GM18868 (cell line): ENCODE measurements at regions not wholly inside any gene's neighbourhood (a gene's known extent, or its start where the extent isn't known, plus 50 kb on each side); places are given as distances from the start of the nearest gene placed in this dataset.
"Not testable (repeated sequence)": the region's sequence is repeated elsewhere in the genome, so short reads cannot be mapped to it uniquely, and the experiment has no call there.

Experiments
- ATAC-seq: cut with Tn5 transposase; IDR thresholded peaks from one replicate; pipeline ENCODE4 v1.9.1; 2021; ENCODE audit warnings: mild to moderate bottlenecking, moderate library complexity; ENCODE audit not compliant: unreplicated experiment

DNA sequence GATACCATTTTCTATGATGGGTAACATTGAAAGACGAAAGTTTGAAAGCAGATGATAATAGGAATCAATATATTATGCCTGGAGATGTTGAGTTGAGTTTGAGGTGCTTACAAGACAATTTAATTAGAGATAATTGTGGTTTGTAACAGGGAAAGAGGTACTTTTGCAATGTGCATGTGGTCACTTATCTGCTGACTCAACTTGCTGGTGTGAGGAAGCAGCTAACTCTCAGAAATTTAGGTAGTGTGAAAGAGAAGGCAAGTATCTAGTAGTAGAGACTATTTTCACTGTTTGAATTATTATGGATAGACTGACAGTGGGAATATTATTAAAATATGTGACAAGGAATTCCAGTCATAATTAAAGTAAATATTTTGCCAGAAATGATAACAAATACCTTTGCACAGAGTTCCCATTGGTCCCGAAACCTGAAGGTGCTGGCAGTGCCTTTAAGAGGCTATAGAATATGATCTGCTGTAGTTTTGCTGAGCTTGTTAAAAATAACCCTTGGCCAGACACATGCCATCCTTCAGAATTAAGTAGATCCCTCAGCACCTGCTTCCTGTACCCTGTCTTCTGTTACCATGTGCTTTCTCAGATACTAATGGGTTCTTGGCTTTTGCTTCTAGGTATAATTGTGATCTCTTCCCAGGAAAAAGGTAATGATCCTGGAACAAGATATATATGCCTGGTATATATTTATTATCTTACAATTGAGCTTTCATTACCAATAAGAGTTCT, 315.9 kb downstream of the BCHE start:
- no peak for ATAC-seq

- ATAC-seq = no peak
These were observed 317.5 kb downstream of the BCHE start for GRCh38 chr3:165519687-165520086.

DNA sequence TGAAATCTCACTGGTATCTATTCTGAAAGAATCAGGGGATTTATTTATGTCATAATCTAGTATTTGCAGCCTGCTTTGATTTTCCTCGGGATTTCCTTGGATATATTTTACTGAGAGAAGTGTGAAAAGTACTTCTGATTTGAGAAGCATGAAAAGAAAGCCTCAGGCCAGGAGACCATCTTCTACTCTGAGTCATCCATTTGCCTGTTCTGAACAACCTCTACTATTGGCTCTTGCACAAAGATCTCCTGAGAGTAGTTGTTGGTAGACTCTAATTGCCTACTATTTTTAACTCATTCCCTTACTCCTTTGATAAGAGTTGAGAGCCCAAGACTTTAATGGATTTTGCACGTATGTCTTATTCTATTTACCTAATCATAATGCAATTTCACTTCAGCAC, 318.9 kb downstream of the BCHE start:
- no peak for ATAC-seq

DNA sequence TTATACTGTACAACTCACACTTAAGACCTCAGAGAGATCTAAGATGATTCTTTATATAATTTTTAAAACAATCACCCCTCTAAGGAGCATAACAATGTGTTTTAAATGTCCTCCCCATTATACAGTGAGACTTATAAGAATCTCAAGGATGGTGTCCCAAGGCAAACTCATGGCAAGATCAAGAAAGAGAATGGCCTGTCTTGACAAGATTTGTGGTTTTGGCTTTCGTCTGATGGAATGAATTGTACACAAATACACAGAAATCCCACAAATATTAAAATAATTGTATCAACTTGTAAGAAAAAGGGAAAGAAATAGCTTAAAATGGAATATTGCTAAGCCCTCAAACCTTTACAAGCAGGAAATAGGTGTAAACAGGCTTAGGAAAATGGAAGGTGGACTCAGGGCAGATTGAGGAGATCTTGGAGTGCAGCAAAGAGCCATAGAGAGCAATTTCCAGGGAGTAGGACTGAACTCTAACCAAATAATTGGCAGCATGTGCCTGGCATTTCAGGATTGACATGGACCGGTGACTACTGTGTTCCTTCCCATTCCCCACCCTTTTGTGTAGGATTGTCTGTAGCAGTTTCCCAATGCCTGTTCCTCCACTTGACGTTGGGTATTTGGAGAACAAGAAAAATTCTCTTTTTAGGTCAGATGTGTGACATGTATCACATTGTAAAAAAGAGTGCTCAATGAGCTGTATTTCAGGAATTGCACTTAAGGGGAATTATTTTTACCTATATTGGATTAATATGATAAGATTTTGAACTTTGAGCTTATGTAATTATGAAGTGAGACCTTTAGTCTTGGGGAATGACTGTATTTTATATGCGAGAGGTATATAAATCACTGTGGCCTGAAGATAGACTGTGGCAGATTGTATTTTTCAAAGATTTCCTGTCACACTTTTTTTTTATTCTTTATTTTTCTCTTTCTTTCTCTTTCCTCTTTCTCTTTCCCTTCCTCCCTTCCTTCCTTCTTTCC, 317.8 kb upstream of the SLITRK3 start:
- ATAC-seq = no peak

DNA sequence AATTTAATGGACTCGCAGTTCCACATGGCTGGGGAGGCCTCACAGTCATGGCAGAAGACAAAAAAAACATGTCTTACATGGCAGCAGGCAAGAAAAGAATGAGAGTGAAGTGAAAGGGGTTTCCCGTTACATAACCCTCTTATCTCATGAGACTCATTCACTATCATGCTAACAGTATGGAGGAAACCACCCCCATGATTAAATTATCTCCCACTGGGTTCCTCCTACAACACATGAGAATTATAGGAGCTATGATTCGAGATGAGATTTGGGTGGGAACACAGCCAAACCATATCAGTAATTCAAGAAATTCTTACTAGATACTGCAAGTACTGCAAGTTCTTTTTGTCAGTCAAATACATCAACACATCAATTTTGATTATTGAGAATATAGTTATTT, 311.4 kb upstream of the SLITRK3 start:
- no peak for ATAC-seq

GRCh38 chr3:165507060-165507459, 310.9 kb upstream of the SLITRK3 start:
- no peak for ATAC-seq

DNA sequence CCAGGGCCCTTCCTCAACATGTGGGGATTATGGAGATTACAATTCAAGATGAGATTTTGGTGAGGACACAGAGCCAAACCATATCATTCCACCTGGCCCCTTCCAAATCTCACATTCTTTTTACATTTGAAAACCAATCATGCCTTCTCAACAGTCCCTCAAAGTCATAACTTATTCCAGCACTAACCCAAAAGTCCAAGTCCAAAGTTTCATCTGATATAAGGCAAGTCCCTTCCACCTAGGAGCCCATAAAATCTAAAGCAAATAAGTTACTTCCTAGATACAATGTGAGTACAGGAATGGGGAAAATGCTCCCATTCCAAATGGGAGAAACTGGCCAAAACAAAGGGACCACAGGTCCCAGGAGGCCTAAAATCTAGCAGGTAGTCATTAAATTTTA, 309.5 kb upstream of the SLITRK3 start:
- no peak for ATAC-seq

GRCh38 chr3:165504554-165504953, 308.4 kb upstream of the SLITRK3 start:
- no peak for ATAC-seq

DNA sequence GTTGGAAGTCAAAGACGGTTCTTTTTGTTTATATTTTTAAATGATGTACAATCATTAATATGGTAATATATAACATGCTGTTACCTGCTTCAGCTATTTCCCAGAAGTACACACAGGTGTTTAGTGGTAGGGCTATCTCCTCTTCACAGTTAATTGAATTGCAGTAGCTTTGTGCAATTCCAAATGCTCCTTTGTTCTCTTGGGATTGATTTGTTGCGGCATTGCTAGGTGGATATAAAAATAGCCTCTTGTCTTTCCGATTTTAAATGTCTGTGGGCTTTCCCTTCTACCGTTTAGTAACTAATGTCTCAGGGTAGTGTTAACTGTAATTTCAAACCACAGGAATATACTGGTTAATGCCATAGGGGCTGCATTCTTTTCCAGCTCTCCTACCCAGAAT, 307.6 kb upstream of the SLITRK3 start:
- ATAC-seq = no peak

GRCh38 chr3:165503346-165503745, 307.2 kb upstream of the SLITRK3 start:
- no peak for ATAC-seq

GRCh38 chr3:165502707-165503106, 306.5 kb upstream of the SLITRK3 start:
- no peak for ATAC-seq

GRCh38 chr3:165498742-165499141, 302.6 kb upstream of the SLITRK3 start:
- ATAC-seq = not testable (repeated sequence)

DNA sequence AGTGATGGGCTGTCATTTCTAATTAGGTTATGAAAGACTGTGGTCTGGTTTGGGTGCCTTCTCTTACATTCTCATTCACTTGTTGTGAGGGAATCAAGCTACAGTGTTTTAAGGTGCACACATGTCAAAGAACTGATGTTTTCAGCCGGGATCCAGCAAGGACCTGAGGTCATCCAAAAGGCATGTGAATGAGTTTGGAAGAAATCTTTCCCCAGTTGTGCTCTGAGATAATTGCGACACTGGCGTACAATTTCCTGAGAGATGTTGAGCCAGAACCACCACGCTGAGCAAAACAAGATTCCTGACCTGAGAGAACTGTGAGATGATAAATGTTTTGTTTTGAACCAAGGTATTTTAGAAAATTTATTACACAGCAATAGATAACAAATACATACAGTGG, 295.3 kb upstream of the SLITRK3 start:
- no peak for ATAC-seq

DNA sequence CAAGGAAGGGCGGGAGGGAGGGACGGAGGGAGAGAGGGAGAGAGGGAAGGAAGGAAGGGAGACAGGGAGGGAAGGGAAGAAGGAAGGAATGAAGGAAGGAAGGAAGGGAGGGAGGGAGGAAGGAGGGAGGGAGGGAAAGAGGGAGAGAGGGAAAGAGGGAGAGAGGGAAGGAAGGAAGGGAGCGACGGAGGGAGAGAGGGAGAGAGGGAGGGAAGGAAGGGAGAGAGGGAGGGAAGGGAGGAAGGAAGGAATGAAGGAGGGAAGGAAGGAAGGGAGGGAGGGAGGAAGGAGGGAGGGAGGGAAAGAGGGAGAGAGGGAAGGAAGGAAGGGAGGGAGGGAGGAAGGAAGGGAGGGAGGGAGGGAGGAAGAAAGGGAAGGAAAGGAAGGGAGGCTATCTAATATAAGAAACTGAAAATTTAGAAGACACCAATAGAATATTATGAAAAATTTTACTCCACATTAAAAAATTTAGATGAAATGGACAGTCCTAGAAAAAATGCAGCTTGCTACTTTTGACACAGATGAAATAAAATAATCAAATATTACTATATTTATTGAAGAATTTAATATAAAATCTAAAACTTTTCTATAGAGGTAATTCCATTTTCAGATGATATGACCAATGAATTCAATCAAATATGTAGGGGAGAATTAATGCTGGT, 280.3 kb upstream of the SLITRK3 start:
- ATAC-seq = no peak

DNA sequence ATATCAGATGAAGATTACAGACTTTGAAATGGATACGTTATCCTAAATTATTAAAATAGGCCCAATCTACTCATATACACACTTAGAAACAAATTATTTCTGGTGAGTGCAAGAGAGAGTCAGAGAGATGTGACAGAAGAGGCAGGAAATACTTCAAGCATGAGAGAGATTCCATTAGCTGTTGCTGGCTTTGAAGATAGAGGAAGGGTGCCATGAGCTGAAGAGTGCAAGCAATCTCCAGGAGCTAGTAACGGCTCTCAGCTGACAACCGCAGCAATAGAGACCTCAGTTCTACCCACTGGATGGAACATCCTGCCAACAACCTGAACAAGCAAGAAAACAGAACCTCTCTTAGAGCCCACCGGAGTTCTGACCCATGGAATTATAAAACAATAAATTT, 270.7 kb upstream of the SLITRK3 start:
- no peak for ATAC-seq

DNA sequence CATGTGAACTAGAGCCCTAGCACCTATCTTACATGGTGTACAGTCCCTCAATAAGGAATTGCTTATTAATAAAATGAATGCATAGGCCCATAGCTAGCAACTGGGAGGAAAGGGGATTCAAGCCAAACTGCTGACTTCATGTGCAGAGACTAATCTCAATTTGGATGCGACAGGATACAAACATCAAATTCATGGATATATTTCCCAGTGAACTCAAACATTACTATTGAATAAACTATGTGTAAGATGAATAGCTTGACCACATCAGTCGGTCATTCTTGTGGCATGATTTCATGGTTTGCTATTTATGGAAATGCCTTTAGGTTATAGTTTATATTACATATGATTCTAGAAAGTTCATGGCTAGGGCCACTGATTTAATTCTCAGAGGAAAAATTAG, 268.6 kb upstream of the SLITRK3 start:
- ATAC-seq = no peak

DNA sequence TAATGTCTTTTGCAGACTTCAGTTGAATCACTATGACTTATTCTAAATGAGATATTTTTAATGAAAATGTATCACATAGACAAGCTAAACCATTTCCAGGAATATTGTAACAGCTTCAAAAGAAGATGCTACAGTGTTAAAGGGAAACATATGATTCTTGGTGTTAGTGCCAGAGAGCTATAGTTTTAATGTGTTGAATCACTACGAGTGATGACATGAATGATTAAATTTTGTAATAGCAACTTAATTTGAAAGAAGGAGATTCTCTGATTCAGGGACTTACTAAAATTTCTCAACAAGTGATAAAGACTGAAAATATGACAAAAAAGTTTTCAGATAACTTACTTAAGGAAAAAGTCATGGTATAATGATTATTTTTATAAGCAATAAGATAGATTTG, 267.3 kb upstream of the SLITRK3 start:
- ATAC-seq = no peak

- no peak for ATAC-seq
These were observed 266.6 kb upstream of the SLITRK3 start for GRCh38 chr3:165462636-165463334.

GRCh38 chr3:165459924-165460835, 264.0 kb upstream of the SLITRK3 start:
- no peak for ATAC-seq

GRCh38 chr3:165459111-165459510, 262.9 kb upstream of the SLITRK3 start:
- no peak for ATAC-seq
